ENCODE measurements at regions not wholly inside any gene's neighbourhood (a gene's known extent, or its start where the extent isn't known, plus 50 kb on each side); places are given as distances from the start of the nearest gene placed in this dataset.

- no peak for DNase-seq (ENCODE audit: low spot score)
These were observed 403.3 kb downstream of the HGF start for GRCh38 chr7:81366546-81366945.

- DNase-seq (ENCODE audit: low spot score): no peak
These were observed 408.0 kb downstream of the HGF start for GRCh38 chr7:81361769-81362312.

GRCh38 chr7:81355911-81356310 is 413.9 kb downstream of the HGF start:
- no peak for DNase-seq (ENCODE audit: low spot score)

- DNase-seq (ENCODE audit: low spot score): no peak
These were observed 420.8 kb downstream of the HGF start for GRCh38 chr7:81349044-81349443.

- DNase-seq (ENCODE audit: low spot score): no peak
These were observed 421.1 kb upstream of the SEMA3C start for GRCh38 chr7:81339946-81340345.

- no peak for DNase-seq (ENCODE audit: low spot score)
These were observed 414.7 kb upstream of the SEMA3C start for GRCh38 chr7:81333536-81333935.

- no peak for DNase-seq (ENCODE audit: low spot score)
These were observed 414.2 kb upstream of the SEMA3C start for GRCh38 chr7:81333004-81333403.

GRCh38 chr7:81331061-81332018 is 412.5 kb upstream of the SEMA3C start:
- no peak for DNase-seq (ENCODE audit: low spot score)

GRCh38 chr7:81330108-81330507 is 411.3 kb upstream of the SEMA3C start:
- DNase-seq (ENCODE audit: low spot score): no peak

- no peak for DNase-seq (ENCODE audit: low spot score)
These were observed 408.8 kb upstream of the SEMA3C start for GRCh38 chr7:81327468-81328266.

- no peak for DNase-seq (ENCODE audit: low spot score)
These were observed 403.1 kb upstream of the SEMA3C start for GRCh38 chr7:81321949-81322348.

GRCh38 chr7:81317741-81318140 is 398.9 kb upstream of the SEMA3C start:
- DNase-seq (ENCODE audit: low spot score): no peak

- DNase-seq (ENCODE audit: low spot score): no peak
These were observed 389.9 kb upstream of the SEMA3C start for GRCh38 chr7:81308643-81309322.

- DNase-seq (ENCODE audit: low spot score): peak; percentile 16
These were observed 383.0 kb upstream of the SEMA3C start for GRCh38 chr7:81301815-81302214.

GRCh38 chr7:81300753-81301152 is 381.9 kb upstream of the SEMA3C start:
- no peak for DNase-seq (ENCODE audit: low spot score)

- peak; percentile 7 for DNase-seq (ENCODE audit: low spot score)
These were observed 380.9 kb upstream of the SEMA3C start for GRCh38 chr7:81299711-81300110.

- DNase-seq (ENCODE audit: low spot score): peak; percentile 79
These were observed 380.3 kb upstream of the SEMA3C start for GRCh38 chr7:81298951-81299666.

- no peak for DNase-seq (ENCODE audit: low spot score)
These were observed 378.5 kb upstream of the SEMA3C start for GRCh38 chr7:81297317-81297716.

GRCh38 chr7:81296726-81297125 is 377.9 kb upstream of the SEMA3C start:
- no peak for DNase-seq (ENCODE audit: low spot score)

- DNase-seq (ENCODE audit: low spot score): no peak
These were observed 376.2 kb upstream of the SEMA3C start for GRCh38 chr7:81294897-81295515.

GRCh38 chr7:81293806-81294205 is 375.0 kb upstream of the SEMA3C start:
- no peak for DNase-seq (ENCODE audit: low spot score)

Data from LoVo (cell line).